Karpas-422 (cell line): ENCODE measurements at regions not wholly inside any gene's neighbourhood (a gene's known extent, or its start where the extent isn't known, plus 50 kb on each side); places are given as distances from the start of the nearest gene placed in this dataset.

Source experiments
- DNase-seq: peaks from one replicate; pipeline ENCODE4 v3.0.0-alpha.2; 2015
- H2AFZ ChIP-seq: fragments of 200-600 bp; sonication (generic); 2 replicates; pipeline ENCODE4 v1.6.1; 2014; ENCODE audit warnings: antibody characterized with exemption, low read length, mixed read lengths
- H3K27ac ChIP-seq: fragments of 200-600 bp; sonication (generic); 2 replicates; pipeline ENCODE4 v1.5.1; 2014; ENCODE audit warnings: mild to moderate bottlenecking, low read length, moderate library complexity
- H3K27me3 ChIP-seq: fragments of 200-600 bp; sonication (generic); 2 replicates; pipeline ENCODE4 v1.6.1; 2014; ENCODE audit warnings: low read length, mixed read lengths
- H3K36me3 ChIP-seq: fragments of 200-600 bp; sonication (generic); 2 replicates; pipeline ENCODE4 v1.6.1; 2014; ENCODE audit warnings: low read length, mixed read lengths; ENCODE audit not compliant: insufficient read depth
- H3K4me1 ChIP-seq: fragments of 200-600 bp; sonication (generic); 2 replicates; pipeline ENCODE4 v1.6.1; 2014; ENCODE audit warnings: mild to moderate bottlenecking, low read length, mixed read lengths
- H3K4me2 ChIP-seq: fragments of 200-600 bp; sonication (generic); 2 replicates; pipeline ENCODE4 v1.6.1; 2014; ENCODE audit warnings: low read length, low read depth, mild to moderate bottlenecking; ENCODE audit not compliant: poor library complexity, severe bottlenecking
- H3K4me3 ChIP-seq: fragments of 200-600 bp; sonication (generic); 2 replicates; pipeline ENCODE4 v1.5.1; 2014; ENCODE audit warnings: mild to moderate bottlenecking, antibody characterized with exemption, low read length, mixed read lengths
- H3K79me2 ChIP-seq: fragments of 200-600 bp; sonication (generic); 2 replicates; pipeline ENCODE4 v1.6.1; 2014; ENCODE audit warnings: mild to moderate bottlenecking, low read length, mixed read lengths
- H3K9ac ChIP-seq: fragments of 200-600 bp; sonication (generic); 2 replicates; pipeline ENCODE4 v1.6.0; 2014; ENCODE audit warnings: low read length
- H3K9me2 ChIP-seq: fragments of 200-600 bp; sonication (generic), shearing (Covaris generic); replicated peaks from 2 replicates; pipeline ENCODE4 v1.6.0; 2014; ENCODE audit warnings: mild to moderate bottlenecking, low read length, moderate library complexity; ENCODE audit not compliant: insufficient read depth
- H3K9me3 ChIP-seq: fragments of 300-700, 200-600 bp; sonication (generic); 2 replicates; pipeline ENCODE4 v1.6.1; 2014; ENCODE audit warnings: low read length, mixed read lengths
- H4K20me1 ChIP-seq: fragments of 200-600 bp; sonication (generic); 2 replicates; pipeline ENCODE4 v1.6.1; 2014; ENCODE audit warnings: mild to moderate bottlenecking, antibody characterized with exemption, low read length, low read depth; ENCODE audit not compliant: insufficient read depth

DNA sequence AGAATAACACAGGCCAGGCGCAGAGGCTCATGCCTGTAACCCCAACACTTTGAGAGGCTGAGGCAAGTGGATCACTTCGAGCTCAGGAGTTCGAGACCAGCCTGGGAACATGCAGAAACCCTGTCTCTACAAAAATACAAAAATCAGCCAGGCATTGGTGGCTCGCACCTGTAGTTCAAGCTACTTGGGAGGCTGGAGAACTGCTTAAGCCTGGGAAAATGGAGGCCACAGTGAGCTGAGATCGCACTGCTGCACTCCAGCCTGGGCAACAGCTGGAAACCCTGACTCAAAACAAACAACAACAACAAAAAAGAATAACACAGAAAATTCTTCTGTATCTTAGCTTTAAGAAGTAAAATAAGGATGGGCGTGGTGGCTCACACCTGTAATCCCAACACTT is 440.3 kb downstream of the LRATD1 start:
- Histone ChIP-seq H3K4me2 (no peak overlapping the region), H3K9me2 (no peaks in the 10 kb centered on the region), H3K27me3 (no peaks in the 10 kb centered on the region)

GRCh38 chr2:15073664-15074063 is 441.1 kb downstream of the LRATD1 start:
- Histone ChIP-seq H3K9me2 (no peaks in the 10 kb centered on the region), H3K36me3 (no peaks in the 10 kb centered on the region), H3K27ac (no peak overlapping the region), H4K20me1 (no peaks in the 10 kb centered on the region), H3K9me3 (no peaks in the 10 kb centered on the region), H3K9ac (no peak overlapping the region), H3K79me2 (no peaks in the 10 kb centered on the region), H3K27me3 (no peaks in the 10 kb centered on the region), H3K4me2 (no peak overlapping the region), H2AFZ (no peak overlapping the region), H3K4me3 (no peak overlapping the region), H3K4me1 (no peaks in the 10 kb centered on the region)
- no peak for DNase-seq

More for the DNA sequence above, 440.3 kb downstream of the LRATD1 start:
- H3K9me3 ChIP-seq, result no peaks in the 10 kb centered on the region
- H3K4me1 ChIP-seq, result no peaks in the 10 kb centered on the region
- no peak overlapping the region for H3K27ac ChIP-seq
- H3K79me2 ChIP-seq, result no peaks in the 10 kb centered on the region
- H2AFZ ChIP-seq, result no peak overlapping the region
- no peaks in the 10 kb centered on the region for H4K20me1 ChIP-seq
- no peak overlapping the region for H3K9ac ChIP-seq
- no peak overlapping the region for H3K4me3 ChIP-seq
- no peak for DNase-seq
- no peaks in the 10 kb centered on the region for H3K36me3 ChIP-seq

- Histone ChIP-seq H3K9me2 (no peaks in the 10 kb centered on the region), H3K27ac (no peak overlapping the region), H4K20me1 (no peaks in the 10 kb centered on the region)
Measured at GRCh38 chr2:15074319-15074718, 441.8 kb downstream of the LRATD1 start.

DNA sequence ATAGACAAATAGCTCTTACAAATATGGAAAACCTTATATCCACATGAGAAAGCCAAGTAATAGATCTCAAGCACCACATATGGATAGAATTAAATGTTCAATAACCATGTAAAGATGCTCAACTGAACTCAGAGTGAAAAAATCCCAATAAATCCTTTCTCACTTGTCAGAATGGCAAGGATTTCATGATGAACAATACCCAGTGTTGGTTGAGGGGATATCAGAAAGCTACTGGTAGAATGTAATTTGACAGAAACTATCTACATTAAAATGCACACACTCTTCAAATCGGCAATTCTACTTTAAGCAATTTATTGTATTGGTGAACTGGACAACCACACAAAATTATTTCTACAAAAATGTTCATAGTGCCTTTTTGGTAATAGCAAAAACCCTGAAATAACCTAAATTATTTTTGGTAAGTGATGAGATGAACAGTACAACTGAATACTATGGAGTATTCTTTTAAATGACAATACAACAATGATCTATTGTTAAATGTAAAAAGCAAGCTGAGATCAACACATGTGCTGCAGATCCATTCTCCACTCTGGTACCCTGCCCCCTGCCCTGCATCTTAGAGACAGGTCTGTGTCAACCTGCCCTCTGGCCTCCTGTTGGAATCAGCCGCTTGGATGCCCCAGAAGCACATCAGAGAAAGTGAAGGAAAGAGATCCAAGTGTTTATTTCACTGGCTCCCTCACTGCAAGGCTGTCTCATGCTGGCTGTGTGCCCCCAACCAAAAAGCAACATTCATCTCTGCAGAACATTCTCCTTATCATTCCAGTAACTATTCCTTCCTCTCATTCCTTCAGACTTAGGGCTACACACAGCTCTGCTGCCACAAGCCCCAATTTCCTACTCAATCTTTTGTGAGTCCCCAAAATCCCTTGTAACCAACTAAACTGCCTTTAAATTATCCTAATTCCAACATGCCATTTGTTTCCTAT is 442.5 kb downstream of the LRATD1 start:
- H4K20me1 ChIP-seq, result no peaks in the 10 kb centered on the region
- no peaks in the 10 kb centered on the region for H3K9me3 ChIP-seq
- H3K79me2 ChIP-seq, result no peaks in the 10 kb centered on the region
- no peak overlapping the region for H3K27ac ChIP-seq
- H3K4me3 ChIP-seq, result no peak overlapping the region
- H3K36me3 ChIP-seq, result no peaks in the 10 kb centered on the region
- no peak overlapping the region for H2AFZ ChIP-seq
- H3K4me1 ChIP-seq, result no peaks in the 10 kb centered on the region
- H3K9me2 ChIP-seq, result no peaks in the 10 kb centered on the region
- no peak overlapping the region for H3K9ac ChIP-seq
- H3K4me2 ChIP-seq, result no peak overlapping the region
- DNase-seq, result no peak
- no peaks in the 10 kb centered on the region for H3K27me3 ChIP-seq

More at GRCh38 chr2:15074319-15074718, 441.8 kb downstream of the LRATD1 start:
- H3K4me2 ChIP-seq, result no peak overlapping the region
- DNase-seq, result no peak
- no peak overlapping the region for H3K9ac ChIP-seq
- H3K36me3 ChIP-seq, result no peaks in the 10 kb centered on the region
- no peak overlapping the region for H3K4me3 ChIP-seq
- no peaks in the 10 kb centered on the region for H3K27me3 ChIP-seq
- H2AFZ ChIP-seq, result no peak overlapping the region
- no peaks in the 10 kb centered on the region for H3K4me1 ChIP-seq
- H3K9me3 ChIP-seq, result no peaks in the 10 kb centered on the region
- no peaks in the 10 kb centered on the region for H3K79me2 ChIP-seq

- no peak for DNase-seq
- Histone ChIP-seq H3K9me2 (no peaks in the 10 kb centered on the region), H3K4me2 (no peak overlapping the region), H3K27me3 (no peaks in the 10 kb centered on the region), H3K79me2 (no peaks in the 10 kb centered on the region), H3K9me3 (no peaks in the 10 kb centered on the region), H3K9ac (no peak overlapping the region), H3K4me3 (no peak overlapping the region), H3K4me1 (no peaks in the 10 kb centered on the region), H3K36me3 (no peaks in the 10 kb centered on the region), H4K20me1 (no peaks in the 10 kb centered on the region), H3K27ac (no peak overlapping the region), H2AFZ (no peak overlapping the region)
Measured at GRCh38 chr2:15076668-15077067, 444.2 kb downstream of the LRATD1 start.

GRCh38 chr2:15081356-15081755 is 448.8 kb downstream of the LRATD1 start:
- Histone ChIP-seq H3K79me2 (no peaks in the 10 kb centered on the region), H4K20me1 (no peaks in the 10 kb centered on the region), H3K9me2 (no peaks in the 10 kb centered on the region), H2AFZ (no peak overlapping the region), H3K36me3 (no peaks in the 10 kb centered on the region), H3K4me1 (no peaks in the 10 kb centered on the region), H3K4me2 (no peak overlapping the region), H3K27ac (no peak overlapping the region), H3K9me3 (no peaks in the 10 kb centered on the region), H3K4me3 (no peak overlapping the region), H3K27me3 (no peaks in the 10 kb centered on the region), H3K9ac (no peak overlapping the region)
- DNase-seq, result no peak

DNA sequence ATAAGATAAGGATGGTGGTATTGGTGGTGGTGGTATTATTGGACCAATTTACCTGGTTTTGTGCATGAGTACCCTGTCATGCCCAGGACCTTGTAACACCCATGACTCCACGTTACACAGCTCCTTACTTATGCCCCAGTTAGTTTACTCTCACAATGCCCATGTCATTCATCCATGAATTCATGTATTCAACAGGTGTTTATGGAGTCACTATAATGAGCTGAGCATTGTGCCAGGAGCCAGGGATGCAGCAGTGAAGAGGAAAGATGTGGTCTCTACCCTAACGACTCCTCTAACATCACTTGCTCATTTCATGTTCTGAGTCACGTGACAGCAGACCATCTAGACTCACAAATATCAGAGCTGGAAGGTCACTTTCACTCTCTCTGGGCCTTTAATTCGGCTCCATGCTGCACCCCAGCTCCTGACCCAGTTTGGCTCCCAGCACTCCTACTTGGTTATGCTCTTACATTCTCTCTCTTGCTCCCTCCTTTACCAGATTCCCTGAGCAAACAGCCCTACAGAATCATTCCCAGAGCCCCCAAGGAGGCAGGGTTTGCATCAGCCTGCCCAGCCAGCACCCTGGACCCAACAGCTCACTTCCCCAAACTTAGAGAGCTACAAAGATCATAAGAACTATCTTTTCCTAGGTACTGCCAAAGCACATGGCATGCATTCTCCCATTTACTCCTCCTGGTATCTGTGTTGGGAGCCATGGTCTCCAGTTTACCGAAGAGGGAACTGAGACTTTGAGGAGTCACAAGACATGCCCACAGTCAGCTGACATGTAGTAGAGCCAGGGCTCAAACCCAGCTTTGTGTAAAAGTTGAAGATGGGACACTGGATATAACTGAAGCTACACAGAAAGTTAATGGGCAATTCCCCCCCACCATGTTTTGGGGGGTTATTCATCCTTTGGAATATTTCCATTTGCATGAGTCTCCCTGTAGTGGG is 449.9 kb downstream of the LRATD1 start:
- Histone ChIP-seq H3K9me2 (no peaks in the 10 kb centered on the region), H3K9ac (no peak overlapping the region), H3K27me3 (no peaks in the 10 kb centered on the region), H3K4me1 (no peaks in the 10 kb centered on the region), H4K20me1 (no peaks in the 10 kb centered on the region), H3K4me2 (no peak overlapping the region), H3K36me3 (no peaks in the 10 kb centered on the region), H3K79me2 (no peaks in the 10 kb centered on the region), H3K4me3 (no peak overlapping the region), H3K27ac (no peak overlapping the region), H3K9me3 (no peaks in the 10 kb centered on the region), H2AFZ (no peak overlapping the region)
- no peak for DNase-seq
